ENCODE measurements at regions not wholly inside any gene's neighbourhood (a gene's known extent, or its start where the extent isn't known, plus 50 kb on each side); places are given as distances from the start of the nearest gene placed in this dataset.

GRCh38 chr13:34156841-34157365 is 339.0 kb downstream of the RFC3 start:
- no peak overlapping the region for H3K27ac ChIP-seq
- H3K9ac ChIP-seq: no peak overlapping the region
- H3K4me2 ChIP-seq (ENCODE audit: low read length): no peak overlapping the region
- no peaks in the 10 kb centered on the region for H3K9me3 ChIP-seq (ENCODE audit: control insufficient read depth, low read length)
- H2AFZ ChIP-seq: no peak overlapping the region
- H3K36me3 ChIP-seq (ENCODE audit: control insufficient read depth, insufficient read depth, low read length): no peaks in the 10 kb centered on the region
- H3K79me2 ChIP-seq: no peaks in the 10 kb centered on the region
- no peaks in the 10 kb centered on the region for H3K4me1 ChIP-seq
- TF ChIP-seq CTCF (IDR thresholded peaks at IDR 0.05): no peak
- H3K27me3 ChIP-seq (ENCODE audit: control insufficient read depth, insufficient read depth, low read length): no peaks in the 10 kb centered on the region
- no peak overlapping the region for H3K4me3 ChIP-seq (ENCODE audit: low read depth, low read length)

- no peak for TF ChIP-seq CTCF (IDR thresholded peaks at IDR 0.05)
- Histone ChIP-seq H3K4me3 (ENCODE audit: low read depth, low read length) (no peak overlapping the region), H3K27me3 (ENCODE audit: control insufficient read depth, insufficient read depth, low read length) (no peaks in the 10 kb centered on the region), H3K9ac (no peak overlapping the region), H3K79me2 (no peaks in the 10 kb centered on the region), H3K4me2 (ENCODE audit: low read length) (no peak overlapping the region), H2AFZ (no peak overlapping the region), H3K27ac (no peak overlapping the region), H3K36me3 (ENCODE audit: control insufficient read depth, insufficient read depth, low read length) (no peaks in the 10 kb centered on the region), H3K4me1 (no peaks in the 10 kb centered on the region), H3K9me3 (ENCODE audit: control insufficient read depth, low read length) (no peaks in the 10 kb centered on the region)
Observed at GRCh38 chr13:34159946-34160345, 342.0 kb downstream of the RFC3 start.

GRCh38 chr13:34161931-34162543 is 344.1 kb downstream of the RFC3 start:
- Histone ChIP-seq H3K4me1 (no peaks in the 10 kb centered on the region), H3K9ac (no peak overlapping the region), H3K9me3 (ENCODE audit: control insufficient read depth, low read length) (no peaks in the 10 kb centered on the region), H3K4me2 (ENCODE audit: low read length) (no peak overlapping the region), H3K79me2 (no peaks in the 10 kb centered on the region), H3K27ac (peak overlapping the region; percentile 32), H3K27me3 (ENCODE audit: control insufficient read depth, insufficient read depth, low read length) (no peaks in the 10 kb centered on the region), H3K36me3 (ENCODE audit: control insufficient read depth, insufficient read depth, low read length) (no peaks in the 10 kb centered on the region), H2AFZ (no peak overlapping the region), H3K4me3 (ENCODE audit: low read depth, low read length) (no peak overlapping the region)
- TF ChIP-seq CTCF (IDR thresholded peaks at IDR 0.05): no peak

GRCh38 chr13:34162544-34162933 is 344.6 kb downstream of the RFC3 start:
- Histone ChIP-seq H3K27me3 (ENCODE audit: control insufficient read depth, insufficient read depth, low read length) (no peaks in the 10 kb centered on the region), H3K4me3 (ENCODE audit: low read depth, low read length) (no peak overlapping the region), H2AFZ (no peak overlapping the region), H3K79me2 (no peaks in the 10 kb centered on the region), H3K36me3 (ENCODE audit: control insufficient read depth, insufficient read depth, low read length) (no peaks in the 10 kb centered on the region), H3K9ac (no peak overlapping the region), H3K9me3 (ENCODE audit: control insufficient read depth, low read length) (no peaks in the 10 kb centered on the region), H3K4me2 (ENCODE audit: low read length) (no peak overlapping the region), H3K4me1 (no peaks in the 10 kb centered on the region), H3K27ac (no peak overlapping the region)
- no peak for TF ChIP-seq CTCF (IDR thresholded peaks at IDR 0.05)

GRCh38 chr13:34164582-34164981 is 346.6 kb downstream of the RFC3 start:
- Histone ChIP-seq H3K27ac (no peak overlapping the region), H3K27me3 (ENCODE audit: control insufficient read depth, insufficient read depth, low read length) (no peaks in the 10 kb centered on the region), H3K36me3 (ENCODE audit: control insufficient read depth, insufficient read depth, low read length) (no peaks in the 10 kb centered on the region), H2AFZ (no peak overlapping the region), H3K4me3 (ENCODE audit: low read depth, low read length) (no peak overlapping the region), H3K4me2 (ENCODE audit: low read length) (no peak overlapping the region), H3K9me3 (ENCODE audit: control insufficient read depth, low read length) (no peaks in the 10 kb centered on the region), H3K9ac (no peak overlapping the region), H3K79me2 (no peaks in the 10 kb centered on the region), H3K4me1 (no peaks in the 10 kb centered on the region)
- no peak for TF ChIP-seq CTCF (IDR thresholded peaks at IDR 0.05)
